ENCODE measurements at regions not wholly inside any gene's neighbourhood (a gene's known extent, or its start where the extent isn't known, plus 50 kb on each side); places are given as distances from the start of the nearest gene placed in this dataset.

- DNase-seq, result no peak
These were observed 57.5 kb upstream of the SP4 start for GRCh38 chr7:21370283-21370982.

GRCh38 chr7:21371360-21371759 lies 56.5 kb upstream of the SP4 start:
- DNase-seq, result no peak

- DNase-seq, result no peak
These were observed 54.9 kb upstream of the SP4 start for GRCh38 chr7:21373031-21373430.

- DNase-seq, result no peak
These were observed 53.7 kb upstream of the SP4 start for GRCh38 chr7:21374134-21374533.

- DNase-seq, result no peak
These were observed 50.3 kb upstream of the SP4 start for GRCh38 chr7:21377545-21377944.
